ENCODE measurements at regions not wholly inside any gene's neighbourhood (a gene's known extent, or its start where the extent isn't known, plus 50 kb on each side); places are given as distances from the start of the nearest gene placed in this dataset.

DNA sequence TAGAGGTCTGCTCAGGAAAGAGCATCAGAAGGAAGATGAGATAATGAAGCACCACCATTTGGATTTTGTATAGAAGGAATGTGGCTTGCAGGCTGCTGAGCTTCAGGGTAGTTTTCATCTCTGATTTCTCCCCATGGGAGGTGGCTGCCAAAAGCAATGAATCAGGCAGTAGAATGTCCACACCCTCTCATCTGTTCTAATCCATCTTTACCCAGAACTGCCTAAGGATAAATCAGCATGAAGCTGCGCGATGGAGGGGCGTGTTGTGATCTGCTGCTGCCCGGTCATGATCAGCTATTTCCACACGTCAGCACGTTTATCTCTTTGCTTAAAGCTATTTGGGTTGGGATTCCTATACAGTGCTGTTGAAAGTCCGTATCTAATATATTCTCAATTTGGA, 295.4 kb downstream of the FOXA2 start:
- Histone ChIP-seq H3K36me3 (no peaks in the 10 kb centered on the region), H3K4me1 (no peaks in the 10 kb centered on the region), H3K27ac (no peak overlapping the region), H3K4me3 (no peak overlapping the region), H3K9me3 (no peaks in the 10 kb centered on the region), H3K27me3 (no peaks in the 10 kb centered on the region)
- DNase-seq = no peak
- ATAC-seq (ENCODE audit: low FRiP score in 2 of 2) = no peak
- WGBS, 2 donors = 78 to 80% methylated on average over 7 of the region's 7 CpGs
- TF ChIP-seq POLR2A (IDR thresholded peaks at IDR 0.05) (no peak), EP300 (IDR thresholded peaks at IDR 0.05) (no peak), POLR2AphosphoS5 (IDR thresholded peaks at IDR 0.05) (no peak)
- TF ChIP-seq, protein P1, sequence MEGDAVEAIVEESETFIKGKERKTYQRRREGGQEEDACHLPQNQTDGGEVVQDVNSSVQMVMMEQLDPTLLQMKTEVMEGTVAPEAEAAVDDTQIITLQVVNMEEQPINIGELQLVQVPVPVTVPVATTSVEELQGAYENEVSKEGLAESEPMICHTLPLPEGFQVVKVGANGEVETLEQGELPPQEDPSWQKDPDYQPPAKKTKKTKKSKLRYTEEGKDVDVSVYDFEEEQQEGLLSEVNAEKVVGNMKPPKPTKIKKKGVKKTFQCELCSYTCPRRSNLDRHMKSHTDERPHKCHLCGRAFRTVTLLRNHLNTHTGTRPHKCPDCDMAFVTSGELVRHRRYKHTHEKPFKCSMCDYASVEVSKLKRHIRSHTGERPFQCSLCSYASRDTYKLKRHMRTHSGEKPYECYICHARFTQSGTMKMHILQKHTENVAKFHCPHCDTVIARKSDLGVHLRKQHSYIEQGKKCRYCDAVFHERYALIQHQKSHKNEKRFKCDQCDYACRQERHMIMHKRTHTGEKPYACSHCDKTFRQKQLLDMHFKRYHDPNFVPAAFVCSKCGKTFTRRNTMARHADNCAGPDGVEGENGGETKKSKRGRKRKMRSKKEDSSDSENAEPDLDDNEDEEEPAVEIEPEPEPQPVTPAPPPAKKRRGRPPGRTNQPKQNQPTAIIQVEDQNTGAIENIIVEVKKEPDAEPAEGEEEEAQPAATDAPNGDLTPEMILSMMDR (IDR thresholded peaks at IDR 0.05) = no peak

- ATAC-seq (ENCODE audit: low FRiP score in 2 of 2) = no peak
- WGBS, 2 donors = 84 to 86% methylated on average over 5 of the region's 5 CpGs
- DNase-seq = no peak
These were observed 296.2 kb downstream of the FOXA2 start for GRCh38 chr20:22288156-22288555.

GRCh38 chr20:22285555-22285954, 298.8 kb downstream of the FOXA2 start:
- DNase-seq (no peak), ATAC-seq (ENCODE audit: low FRiP score in 2 of 2) (no peak)
- Histone ChIP-seq H3K27ac (no peak overlapping the region), H3K9me3 (no peaks in the 10 kb centered on the region), H3K36me3 (no peaks in the 10 kb centered on the region), H3K4me3 (no peak overlapping the region), H3K4me1 (no peaks in the 10 kb centered on the region), H3K27me3 (no peaks in the 10 kb centered on the region)
- 32 to 47% methylated on average over 1 of the region's 1 CpG for WGBS, 2 donors
- TF ChIP-seq POLR2A (IDR thresholded peaks at IDR 0.05) (no peak), EP300 (IDR thresholded peaks at IDR 0.05) (no peak), POLR2AphosphoS5 (IDR thresholded peaks at IDR 0.05) (no peak)
- TF ChIP-seq, protein P1 (IDR thresholded peaks at IDR 0.05) = no peak

More at GRCh38 chr20:22288156-22288555, 296.2 kb downstream of the FOXA2 start:
- H3K4me1 ChIP-seq = no peaks in the 10 kb centered on the region
- H3K36me3 ChIP-seq = no peaks in the 10 kb centered on the region
- H3K27me3 ChIP-seq = no peaks in the 10 kb centered on the region
- no peak overlapping the region for H3K4me3 ChIP-seq
- H3K9me3 ChIP-seq = no peaks in the 10 kb centered on the region
- TF ChIP-seq, protein P1 (IDR thresholded peaks at IDR 0.05) = no peak
- no peak for TF ChIP-seq EP300 (IDR thresholded peaks at IDR 0.05)
- TF ChIP-seq POLR2AphosphoS5 (IDR thresholded peaks at IDR 0.05) = no peak
- TF ChIP-seq POLR2A (IDR thresholded peaks at IDR 0.05) = no peak
- no peak overlapping the region for H3K27ac ChIP-seq

GRCh38 chr20:22282696-22283095, 301.7 kb downstream of the FOXA2 start:
- Histone ChIP-seq H3K4me1 (no peaks in the 10 kb centered on the region), H3K4me3 (no peak overlapping the region), H3K27me3 (no peaks in the 10 kb centered on the region), H3K36me3 (no peaks in the 10 kb centered on the region), H3K9me3 (no peaks in the 10 kb centered on the region), H3K27ac (no peak overlapping the region)
- 75 to 88% methylated on average over 3 of the region's 3 CpGs for WGBS, 2 donors
- ATAC-seq (ENCODE audit: low FRiP score in 2 of 2) = no peak
- TF ChIP-seq, protein P1 (IDR thresholded peaks at IDR 0.05) = no peak
- TF ChIP-seq POLR2A (IDR thresholded peaks at IDR 0.05) (no peak), POLR2AphosphoS5 (IDR thresholded peaks at IDR 0.05) (no peak), EP300 (IDR thresholded peaks at IDR 0.05) (no peak)
- DNase-seq = no peak

DNA sequence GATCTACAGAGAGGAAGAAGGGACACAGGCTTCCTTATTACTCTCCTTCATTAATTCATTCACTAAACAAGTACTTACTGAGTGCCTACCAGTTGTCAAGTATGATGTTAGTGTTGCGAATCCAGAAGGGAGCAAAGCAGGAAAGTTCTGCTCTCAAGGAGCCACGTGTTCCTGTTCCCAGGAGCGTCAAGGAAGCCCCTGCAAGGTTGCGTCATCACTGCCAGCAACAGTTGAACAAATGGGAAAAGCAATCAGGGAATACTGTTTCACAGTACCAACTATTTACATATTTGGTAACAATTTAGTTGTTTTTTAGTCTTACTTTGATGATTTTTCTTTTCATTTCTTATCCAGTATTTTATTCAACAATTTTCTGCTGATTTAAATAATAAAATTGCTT, 310.0 kb downstream of the FOXA2 start:
- 39 to 55% methylated on average over 4 of the region's 4 CpGs for WGBS, 2 donors
- Histone ChIP-seq H3K27me3 (no peaks in the 10 kb centered on the region), H3K4me3 (no peak overlapping the region), H3K9me3 (no peaks in the 10 kb centered on the region), H3K4me1 (no peaks in the 10 kb centered on the region), H3K36me3 (no peaks in the 10 kb centered on the region), H3K27ac (no peak overlapping the region)
- no peak for ATAC-seq (ENCODE audit: low FRiP score in 2 of 2)
- TF ChIP-seq, protein P1 (IDR thresholded peaks at IDR 0.05) = no peak
- TF ChIP-seq POLR2A (IDR thresholded peaks at IDR 0.05) = no peak
- TF ChIP-seq EP300 (IDR thresholded peaks at IDR 0.05) = no peak
- no peak for TF ChIP-seq POLR2AphosphoS5 (IDR thresholded peaks at IDR 0.05)
- no peak for DNase-seq

Measured in upper lobe of left lung (tissue), 6 donors.